Activated CD8-positive, alpha-beta memory T cell treated with anti-CD3 and anti-CD28 coated beads, Interleukin-2, amount 50 U/mL, for 48 hours (primary cell): ENCODE measurements at regions not wholly inside any gene's neighbourhood (a gene's known extent, or its start where the extent isn't known, plus 50 kb on each side); places are given as distances from the start of the nearest gene placed in this dataset.

Experiments
- DNase-seq: peaks from one replicate; pipeline ENCODE4 v3.0.0-alpha.2; 2020

GRCh38 chr22:48665311-48665995 lies 1162.2 kb downstream of the BRD1 start:
- DNase-seq, result no peak

GRCh38 chr22:48664586-48664985 lies 1163.1 kb downstream of the BRD1 start:
- DNase-seq, result no peak

- DNase-seq, result no peak
Observed at GRCh38 chr22:48663297-48663696, 1164.4 kb downstream of the BRD1 start.

- no peak for DNase-seq
Observed at GRCh38 chr22:48662476-48663135, 1165.1 kb downstream of the BRD1 start.

GRCh38 chr22:48661984-48662383 lies 1165.7 kb downstream of the BRD1 start:
- DNase-seq, result no peak

- no peak for DNase-seq
Observed at GRCh38 chr22:48660790-48661740, 1166.6 kb downstream of the BRD1 start.

- no peak for DNase-seq
Observed at GRCh38 chr22:48660104-48660789, 1167.4 kb downstream of the BRD1 start.

- DNase-seq, result no peak
Observed at GRCh38 chr22:48659404-48659996, 1168.2 kb downstream of the BRD1 start.

- no peak for DNase-seq
Observed at GRCh38 chr22:48658871-48659270, 1168.8 kb downstream of the BRD1 start.

GRCh38 chr22:48658246-48658645 lies 1169.4 kb downstream of the BRD1 start:
- no peak for DNase-seq

GRCh38 chr22:48654492-48654891 lies 1173.2 kb downstream of the BRD1 start:
- no peak for DNase-seq

GRCh38 chr22:48653929-48654328 lies 1173.7 kb downstream of the BRD1 start:
- DNase-seq, result no peak

GRCh38 chr22:48653306-48653705 lies 1174.4 kb downstream of the BRD1 start:
- DNase-seq, result no peak

- DNase-seq, result no peak
Observed at GRCh38 chr22:48652796-48653195, 1174.9 kb downstream of the BRD1 start.

- DNase-seq, result no peak
Observed at GRCh38 chr22:48651981-48652538, 1175.6 kb downstream of the BRD1 start.

GRCh38 chr22:48651036-48651890 lies 1176.4 kb downstream of the BRD1 start:
- DNase-seq, result no peak

GRCh38 chr22:48650323-48651035 lies 1177.2 kb downstream of the BRD1 start:
- DNase-seq, result no peak

GRCh38 chr22:48649466-48649865 lies 1178.2 kb downstream of the BRD1 start:
- no peak for DNase-seq

GRCh38 chr22:48649031-48649430 lies 1178.6 kb downstream of the BRD1 start:
- no peak for DNase-seq
